ENCODE measurements at regions not wholly inside any gene's neighbourhood (a gene's known extent, or its start where the extent isn't known, plus 50 kb on each side); places are given as distances from the start of the nearest gene placed in this dataset.

DNA sequence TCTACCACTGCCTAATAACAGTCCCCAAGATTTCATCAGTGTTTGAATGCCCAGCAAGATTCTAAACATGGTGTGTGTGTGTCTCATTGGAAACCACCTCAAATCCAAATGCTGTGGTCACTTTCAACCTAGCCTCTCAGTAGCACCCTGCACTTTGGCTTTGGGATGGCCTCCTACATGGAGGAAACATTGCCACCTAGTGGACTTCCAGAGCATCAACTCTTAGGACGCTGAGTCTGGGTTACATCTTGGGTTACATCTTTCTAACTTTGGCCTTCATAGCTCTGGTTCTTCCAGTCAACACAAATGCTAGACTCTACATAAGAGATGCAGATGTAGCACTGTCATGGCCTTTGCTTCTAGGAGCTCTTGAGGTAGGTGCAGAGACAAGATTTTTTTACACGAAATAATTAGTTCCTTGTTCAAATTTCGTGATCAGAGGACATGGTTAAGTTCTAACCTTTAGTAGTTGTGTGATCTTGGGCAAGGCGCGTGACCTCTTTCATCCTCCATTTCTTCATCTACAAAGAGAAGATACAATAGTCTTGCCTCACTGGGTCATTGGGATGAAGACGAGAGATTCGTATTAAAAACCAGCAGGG lies 113.5 kb upstream of the VASH1 start:
- peak; percentile 89 for ATAC-seq
- TF ChIP-seq RARB (CRISPR knock-in tag; IDR thresholded peaks at IDR 0.05): no peak
- no peak for TF ChIP-seq CSDC2 (CRISPR knock-in tag; IDR thresholded peaks at IDR 0.05)
- no peak for TF ChIP-seq SNAI2 (CRISPR knock-in tag; IDR thresholded peaks at IDR 0.05)
- TF ChIP-seq, protein P1, sequence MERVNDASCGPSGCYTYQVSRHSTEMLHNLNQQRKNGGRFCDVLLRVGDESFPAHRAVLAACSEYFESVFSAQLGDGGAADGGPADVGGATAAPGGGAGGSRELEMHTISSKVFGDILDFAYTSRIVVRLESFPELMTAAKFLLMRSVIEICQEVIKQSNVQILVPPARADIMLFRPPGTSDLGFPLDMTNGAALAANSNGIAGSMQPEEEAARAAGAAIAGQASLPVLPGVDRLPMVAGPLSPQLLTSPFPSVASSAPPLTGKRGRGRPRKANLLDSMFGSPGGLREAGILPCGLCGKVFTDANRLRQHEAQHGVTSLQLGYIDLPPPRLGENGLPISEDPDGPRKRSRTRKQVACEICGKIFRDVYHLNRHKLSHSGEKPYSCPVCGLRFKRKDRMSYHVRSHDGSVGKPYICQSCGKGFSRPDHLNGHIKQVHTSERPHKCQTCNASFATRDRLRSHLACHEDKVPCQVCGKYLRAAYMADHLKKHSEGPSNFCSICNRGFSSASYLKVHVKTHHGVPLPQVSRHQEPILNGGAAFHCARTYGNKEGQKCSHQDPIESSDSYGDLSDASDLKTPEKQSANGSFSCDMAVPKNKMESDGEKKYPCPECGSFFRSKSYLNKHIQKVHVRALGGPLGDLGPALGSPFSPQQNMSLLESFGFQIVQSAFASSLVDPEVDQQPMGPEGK (CRISPR knock-in tag; IDR thresholded peaks at IDR 0.05; ENCODE audit: borderline replicate concordance): no peak
- no peak for TF ChIP-seq BACH2 (CRISPR knock-in tag; IDR thresholded peaks at IDR 0.05; ENCODE audit: borderline replicate concordance)
- TF ChIP-seq, protein P2, sequence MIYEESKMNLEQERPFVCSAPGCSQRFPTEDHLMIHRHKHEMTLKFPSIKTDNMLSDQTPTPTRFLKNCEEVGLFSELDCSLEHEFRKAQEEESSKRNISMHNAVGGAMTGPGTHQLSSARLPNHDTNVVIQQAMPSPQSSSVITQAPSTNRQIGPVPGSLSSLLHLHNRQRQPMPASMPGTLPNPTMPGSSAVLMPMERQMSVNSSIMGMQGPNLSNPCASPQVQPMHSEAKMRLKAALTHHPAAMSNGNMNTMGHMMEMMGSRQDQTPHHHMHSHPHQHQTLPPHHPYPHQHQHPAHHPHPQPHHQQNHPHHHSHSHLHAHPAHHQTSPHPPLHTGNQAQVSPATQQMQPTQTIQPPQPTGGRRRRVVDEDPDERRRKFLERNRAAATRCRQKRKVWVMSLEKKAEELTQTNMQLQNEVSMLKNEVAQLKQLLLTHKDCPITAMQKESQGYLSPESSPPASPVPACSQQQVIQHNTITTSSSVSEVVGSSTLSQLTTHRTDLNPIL (CRISPR knock-in tag; IDR thresholded peaks at IDR 0.05; ENCODE audit: low read depth): no peak
- TF ChIP-seq ZNF8 (CRISPR knock-in tag; IDR thresholded peaks at IDR 0.05): no peak
- no peak for TF ChIP-seq ISL1 (CRISPR knock-in tag; IDR thresholded peaks at IDR 0.05)
- no peak for TF ChIP-seq ZNF70 (CRISPR knock-in tag; IDR thresholded peaks at IDR 0.05)
- no peak for TF ChIP-seq OSR1 (CRISPR knock-in tag; IDR thresholded peaks at IDR 0.05)

DNA sequence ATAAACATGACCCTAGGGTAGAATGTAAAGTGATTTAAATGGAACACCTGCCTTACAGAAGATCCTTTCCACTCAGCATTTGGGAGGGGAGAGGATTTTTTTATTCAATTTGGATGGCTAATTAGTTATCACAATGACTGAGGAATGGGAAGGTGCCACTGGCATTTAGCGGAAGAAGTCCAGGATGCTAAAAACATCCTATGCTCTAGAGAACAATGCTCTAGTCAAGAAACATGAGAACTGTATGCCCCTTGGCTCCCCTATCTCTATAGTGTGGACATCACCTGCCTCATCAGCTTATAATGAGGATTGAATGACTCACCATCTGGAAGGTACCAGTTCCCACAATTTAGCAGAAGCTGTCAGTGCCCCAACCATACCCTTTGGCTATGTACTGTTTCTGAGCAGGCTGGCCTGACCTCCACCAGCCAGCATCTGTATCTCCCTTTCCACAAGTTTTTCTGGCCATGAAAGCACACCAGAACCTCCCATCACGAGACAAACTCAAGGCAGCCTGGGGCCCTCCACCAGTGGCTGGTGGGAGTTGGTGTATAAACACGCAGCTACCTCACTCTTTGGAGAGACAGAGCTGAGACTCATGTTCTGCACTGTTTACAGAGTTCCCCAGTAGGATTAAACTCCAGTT lies 109.7 kb upstream of the VASH1 start:
- no peak for ATAC-seq
- TF ChIP-seq ESRRG (CRISPR knock-in tag; IDR thresholded peaks at IDR 0.05) (no peak), TCF4 (CRISPR knock-in tag; IDR thresholded peaks at IDR 0.05; ENCODE audit: borderline replicate concordance) (no peak), ZNF8 (CRISPR knock-in tag; IDR thresholded peaks at IDR 0.05) (no peak), CSDC2 (CRISPR knock-in tag; IDR thresholded peaks at IDR 0.05) (no peak), SNAI2 (CRISPR knock-in tag; IDR thresholded peaks at IDR 0.05) (no peak), OSR1 (CRISPR knock-in tag; IDR thresholded peaks at IDR 0.05) (no peak), ARNTL (CRISPR knock-in tag; IDR thresholded peaks at IDR 0.05; ENCODE audit: borderline replicate concordance, low read depth) (no peak), PPARA (CRISPR knock-in tag; IDR thresholded peaks at IDR 0.05; ENCODE audit: borderline replicate concordance) (no peak), ZFP3 (CRISPR knock-in tag; IDR thresholded peaks at IDR 0.05) (no peak), ZNF565 (CRISPR knock-in tag; conservative IDR thresholded peaks at IDR 0.05; ENCODE audit: low read depth) (no peak), ZC3H10 (CRISPR knock-in tag; IDR thresholded peaks at IDR 0.05) (no peak), ZFP30 (CRISPR knock-in tag; IDR thresholded peaks at IDR 0.05) (no peak), TOX (CRISPR knock-in tag; IDR thresholded peaks at IDR 0.05; ENCODE audit: borderline replicate concordance) (no peak), BACH2 (CRISPR knock-in tag; IDR thresholded peaks at IDR 0.05; ENCODE audit: borderline replicate concordance) (no peak)
- TF ChIP-seq, protein P3, sequence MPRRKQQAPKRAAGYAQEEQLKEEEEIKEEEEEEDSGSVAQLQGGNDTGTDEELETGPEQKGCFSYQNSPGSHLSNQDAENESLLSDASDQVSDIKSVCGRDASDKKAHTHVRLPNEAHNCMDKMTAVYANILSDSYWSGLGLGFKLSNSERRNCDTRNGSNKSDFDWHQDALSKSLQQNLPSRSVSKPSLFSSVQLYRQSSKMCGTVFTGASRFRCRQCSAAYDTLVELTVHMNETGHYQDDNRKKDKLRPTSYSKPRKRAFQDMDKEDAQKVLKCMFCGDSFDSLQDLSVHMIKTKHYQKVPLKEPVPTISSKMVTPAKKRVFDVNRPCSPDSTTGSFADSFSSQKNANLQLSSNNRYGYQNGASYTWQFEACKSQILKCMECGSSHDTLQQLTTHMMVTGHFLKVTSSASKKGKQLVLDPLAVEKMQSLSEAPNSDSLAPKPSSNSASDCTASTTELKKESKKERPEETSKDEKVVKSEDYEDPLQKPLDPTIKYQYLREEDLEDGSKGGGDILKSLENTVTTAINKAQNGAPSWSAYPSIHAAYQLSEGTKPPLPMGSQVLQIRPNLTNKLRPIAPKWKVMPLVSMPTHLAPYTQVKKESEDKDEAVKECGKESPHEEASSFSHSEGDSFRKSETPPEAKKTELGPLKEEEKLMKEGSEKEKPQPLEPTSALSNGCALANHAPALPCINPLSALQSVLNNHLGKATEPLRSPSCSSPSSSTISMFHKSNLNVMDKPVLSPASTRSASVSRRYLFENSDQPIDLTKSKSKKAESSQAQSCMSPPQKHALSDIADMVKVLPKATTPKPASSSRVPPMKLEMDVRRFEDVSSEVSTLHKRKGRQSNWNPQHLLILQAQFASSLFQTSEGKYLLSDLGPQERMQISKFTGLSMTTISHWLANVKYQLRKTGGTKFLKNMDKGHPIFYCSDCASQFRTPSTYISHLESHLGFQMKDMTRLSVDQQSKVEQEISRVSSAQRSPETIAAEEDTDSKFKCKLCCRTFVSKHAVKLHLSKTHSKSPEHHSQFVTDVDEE (CRISPR knock-in tag; IDR thresholded peaks at IDR 0.05): no peak
- TF ChIP-seq, protein P4, sequence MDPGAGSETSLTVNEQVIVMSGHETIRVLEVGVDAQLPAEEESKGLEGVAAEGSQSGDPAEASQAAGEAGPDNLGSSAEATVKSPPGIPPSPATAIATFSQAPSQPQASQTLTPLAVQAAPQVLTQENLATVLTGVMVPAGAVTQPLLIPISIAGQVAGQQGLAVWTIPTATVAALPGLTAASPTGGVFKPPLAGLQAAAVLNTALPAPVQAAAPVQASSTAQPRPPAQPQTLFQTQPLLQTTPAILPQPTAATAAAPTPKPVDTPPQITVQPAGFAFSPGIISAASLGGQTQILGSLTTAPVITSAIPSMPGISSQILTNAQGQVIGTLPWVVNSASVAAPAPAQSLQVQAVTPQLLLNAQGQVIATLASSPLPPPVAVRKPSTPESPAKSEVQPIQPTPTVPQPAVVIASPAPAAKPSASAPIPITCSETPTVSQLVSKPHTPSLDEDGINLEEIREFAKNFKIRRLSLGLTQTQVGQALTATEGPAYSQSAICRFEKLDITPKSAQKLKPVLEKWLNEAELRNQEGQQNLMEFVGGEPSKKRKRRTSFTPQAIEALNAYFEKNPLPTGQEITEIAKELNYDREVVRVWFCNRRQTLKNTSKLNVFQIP (CRISPR knock-in tag; IDR thresholded peaks at IDR 0.05; ENCODE audit: borderline replicate concordance, low read depth): no peak
- TF ChIP-seq, protein P5, sequence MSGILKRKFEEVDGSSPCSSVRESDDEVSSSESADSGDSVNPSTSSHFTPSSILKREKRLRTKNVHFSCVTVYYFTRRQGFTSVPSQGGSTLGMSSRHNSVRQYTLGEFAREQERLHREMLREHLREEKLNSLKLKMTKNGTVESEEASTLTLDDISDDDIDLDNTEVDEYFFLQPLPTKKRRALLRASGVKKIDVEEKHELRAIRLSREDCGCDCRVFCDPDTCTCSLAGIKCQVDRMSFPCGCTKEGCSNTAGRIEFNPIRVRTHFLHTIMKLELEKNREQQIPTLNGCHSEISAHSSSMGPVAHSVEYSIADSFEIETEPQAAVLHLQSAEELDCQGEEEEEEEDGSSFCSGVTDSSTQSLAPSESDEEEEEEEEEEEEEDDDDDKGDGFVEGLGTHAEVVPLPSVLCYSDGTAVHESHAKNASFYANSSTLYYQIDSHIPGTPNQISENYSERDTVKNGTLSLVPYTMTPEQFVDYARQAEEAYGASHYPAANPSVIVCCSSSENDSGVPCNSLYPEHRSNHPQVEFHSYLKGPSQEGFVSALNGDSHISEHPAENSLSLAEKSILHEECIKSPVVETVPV (CRISPR knock-in tag; IDR thresholded peaks at IDR 0.05): no peak
